ENCODE measurements at regions not wholly inside any gene's neighbourhood (a gene's known extent, or its start where the extent isn't known, plus 50 kb on each side); places are given as distances from the start of the nearest gene placed in this dataset.
A peak's percentile ranks its signal among the peaks of the same experiment; 100 is the strongest.

- DNase-seq (no peak), ATAC-seq (replicated peaks in 1 of 4) (no peak)
- H3K4me3 ChIP-seq (ENCODE audit: control insufficient read depth in 1 of 2, extremely low read depth in 1 of 2, low read length in 1 of 2), result no peak overlapping the region
- H3K27me3 Mint-ChIP-seq, result peaks cover 0 to 2% of the 10 kb centered on the region in 2 donors
- 85% methylated on average over 3 of the region's 5 CpGs for WGBS (ENCODE audit: insufficient coverage)
- peaks cover 9 to 13% (median 12%) of the 10 kb centered on the region in 3 donors for H3K4me1 Mint-ChIP-seq
- H3K27ac Mint-ChIP-seq, result no peak overlapping the region
- no peaks in the 10 kb centered on the region for H3K9me3 ChIP-seq
- ChIA-PET CTCF (interaction anchor here (1.0 to 1.4 kb wide), 2 partner anchors 54 to 55 kb away, joined by 4 to 5 read pairs; no protein-coding TSS in a partner anchor), POLR2A (no interaction called here)
- no peak overlapping the region for H3K4me3 Mint-ChIP-seq
- peaks cover 3 to 4% of the 10 kb centered on the region in 2 experiments for H3K4me1 ChIP-seq (ENCODE audit: control insufficient read depth in 1 of 2, extremely low read depth in 1 of 2, insufficient read depth in 2 of 2, low read length in 2 of 2)
- H3K27me3 ChIP-seq (replicated peaks in 1 of 2; ENCODE audit: control insufficient read depth in 2 of 2, extremely low read depth in 1 of 2, insufficient read depth in 2 of 2, low read length in 1 of 2), result no peaks in the 10 kb centered on the region
- H3K36me3 Mint-ChIP-seq, result no peaks in the 10 kb centered on the region
- no peak overlapping the region for H3K27ac ChIP-seq (ENCODE audit: low read length)
- no peaks in the 10 kb centered on the region for H3K36me3 ChIP-seq (ENCODE audit: control insufficient read depth in 2 of 2, extremely low read depth in 1 of 2, insufficient read depth in 1 of 2, low read length in 1 of 2)
- H3K9me3 Mint-ChIP-seq, result no peaks in the 10 kb centered on the region
Observed at GRCh38 chr18:63071701-63072141, 247.8 kb downstream of the BCL2 start.

GRCh38 chr18:63070767-63071502, 248.6 kb downstream of the BCL2 start:
- POLR2A ChIA-PET, result interaction anchor here in 1 of 2 donors (0.5 kb wide), 1 partner anchor 11 kb away, joined by 3 read pairs; no protein-coding TSS in a partner anchor
- CTCF ChIA-PET, result interaction anchor here in 1 of 2 donors (1.4 kb wide), 1 partner anchor 53 kb away, joined by 4 read pairs; no protein-coding TSS in a partner anchor
- 93% methylated on average over 5 of the region's 8 CpGs for WGBS (ENCODE audit: insufficient coverage)

GRCh38 chr18:63069496-63069895, 250.1 kb downstream of the BCL2 start:
- ATAC-seq (replicated peaks in 1 of 4), result no peak
- Histone ChIP-seq H3K27me3 (replicated peaks in 1 of 2; ENCODE audit: control insufficient read depth in 2 of 2, extremely low read depth in 1 of 2, insufficient read depth in 2 of 2, low read length in 1 of 2) (no peaks in the 10 kb centered on the region), H3K4me1 (ENCODE audit: control insufficient read depth in 1 of 2, extremely low read depth in 1 of 2, insufficient read depth in 2 of 2, low read length in 2 of 2) (no peaks in the 10 kb centered on the region), H3K9me3 (no peaks in the 10 kb centered on the region), H3K4me3 (ENCODE audit: control insufficient read depth in 1 of 2, extremely low read depth in 1 of 2, low read length in 1 of 2) (no peak overlapping the region), H3K36me3 (ENCODE audit: control insufficient read depth in 2 of 2, extremely low read depth in 1 of 2, insufficient read depth in 1 of 2, low read length in 1 of 2) (no peaks in the 10 kb centered on the region), H3K27ac (ENCODE audit: low read length) (no peak overlapping the region)
- H3K36me3 Mint-ChIP-seq, result no peaks in the 10 kb centered on the region
- CTCF ChIA-PET, result no interaction called here
- 100% methylated on average over 1 of the region's 3 CpGs for WGBS (ENCODE audit: insufficient coverage)
- peaks cover 0 to 5% of the 10 kb centered on the region in 2 donors for H3K27me3 Mint-ChIP-seq
- H3K4me3 Mint-ChIP-seq, result no peak overlapping the region
- no peak for DNase-seq
- H3K9me3 Mint-ChIP-seq, result no peaks in the 10 kb centered on the region
- peaks cover 0 to 2% (median 0%) of the 10 kb centered on the region in 3 donors for H3K4me1 Mint-ChIP-seq
- no peak overlapping the region for H3K27ac Mint-ChIP-seq
- POLR2A ChIA-PET, result interaction anchor here in 1 of 2 donors (0.6 kb wide), 1 partner anchor 276 kb away, joined by 3 read pairs; no protein-coding TSS in a partner anchor

More at GRCh38 chr18:63070767-63071502, 248.6 kb downstream of the BCL2 start:
- DNase-seq (no peak), ATAC-seq (replicated peaks in 1 of 4) (no peak)
- H3K27me3 Mint-ChIP-seq, result no peaks in the 10 kb centered on the region
- Histone ChIP-seq H3K9me3 (no peaks in the 10 kb centered on the region), H3K27ac (ENCODE audit: low read length) (no peak overlapping the region), H3K36me3 (ENCODE audit: control insufficient read depth in 2 of 2, extremely low read depth in 1 of 2, insufficient read depth in 1 of 2, low read length in 1 of 2) (no peaks in the 10 kb centered on the region), H3K4me3 (ENCODE audit: control insufficient read depth in 1 of 2, extremely low read depth in 1 of 2, low read length in 1 of 2) (no peak overlapping the region), H3K4me1 (ENCODE audit: control insufficient read depth in 1 of 2, extremely low read depth in 1 of 2, insufficient read depth in 2 of 2, low read length in 2 of 2) (peaks cover 3 to 4% of the 10 kb centered on the region in 2 experiments), H3K27me3 (replicated peaks in 1 of 2; ENCODE audit: control insufficient read depth in 2 of 2, extremely low read depth in 1 of 2, insufficient read depth in 2 of 2, low read length in 1 of 2) (no peaks in the 10 kb centered on the region)
- no peaks in the 10 kb centered on the region for H3K36me3 Mint-ChIP-seq
- no peak overlapping the region for H3K4me3 Mint-ChIP-seq
- H3K4me1 Mint-ChIP-seq, result peaks cover 9 to 13% (median 12%) of the 10 kb centered on the region in 3 donors
- H3K9me3 Mint-ChIP-seq, result no peaks in the 10 kb centered on the region
- H3K27ac Mint-ChIP-seq, result no peak overlapping the region

- Histone ChIP-seq H3K4me3 (ENCODE audit: control insufficient read depth in 1 of 2, extremely low read depth in 1 of 2, low read length in 1 of 2) (no peak overlapping the region), H3K36me3 (ENCODE audit: control insufficient read depth in 2 of 2, extremely low read depth in 1 of 2, insufficient read depth in 1 of 2, low read length in 1 of 2) (no peaks in the 10 kb centered on the region), H3K4me1 (ENCODE audit: control insufficient read depth in 1 of 2, extremely low read depth in 1 of 2, insufficient read depth in 2 of 2, low read length in 2 of 2) (no peaks in the 10 kb centered on the region), H3K9me3 (no peaks in the 10 kb centered on the region), H3K27me3 (replicated peaks in 1 of 2; ENCODE audit: control insufficient read depth in 2 of 2, extremely low read depth in 1 of 2, insufficient read depth in 2 of 2, low read length in 1 of 2) (peaks cover 0 to 6% of the 10 kb centered on the region in 2 experiments), H3K27ac (ENCODE audit: low read length) (no peak overlapping the region)
- no peak overlapping the region for H3K4me3 Mint-ChIP-seq
- no peak overlapping the region for H3K27ac Mint-ChIP-seq
- no peak for ATAC-seq (replicated peaks in 1 of 4)
- no peak for DNase-seq
- H3K9me3 Mint-ChIP-seq, result no peaks in the 10 kb centered on the region
- H3K4me1 Mint-ChIP-seq, result peaks cover 0 to 2% (median 0%) of the 10 kb centered on the region in 3 donors
- H3K27me3 Mint-ChIP-seq, result peaks cover 2 to 8% of the 10 kb centered on the region in 2 donors
- no CpG with 5 or more reads among the region's 2 CpGs for WGBS (ENCODE audit: insufficient coverage)
- H3K36me3 Mint-ChIP-seq, result no peaks in the 10 kb centered on the region
- ChIA-PET POLR2A (no interaction called here), CTCF (no interaction called here)
Observed at GRCh38 chr18:63067939-63068338, 251.6 kb downstream of the BCL2 start.

GRCh38 chr18:63065172-63065571, 254.4 kb downstream of the BCL2 start:
- peaks cover 0 to 2% (median 0%) of the 10 kb centered on the region in 3 donors for H3K4me1 Mint-ChIP-seq
- no peaks in the 10 kb centered on the region for H3K9me3 ChIP-seq
- ATAC-seq (replicated peaks in 1 of 4), result no peak
- no peak overlapping the region for H3K27ac ChIP-seq (ENCODE audit: low read length)
- H3K36me3 ChIP-seq (ENCODE audit: control insufficient read depth in 2 of 2, extremely low read depth in 1 of 2, insufficient read depth in 1 of 2, low read length in 1 of 2), result no peaks in the 10 kb centered on the region
- WGBS (ENCODE audit: insufficient coverage), result 72% methylated on average over 7 of the region's 10 CpGs
- POLR2A ChIA-PET, result interaction anchor here (0.5 to 0.6 kb wide), 3 partner anchors 9 to 560 kb away, joined by 3 to 9 read pairs (median 5); no protein-coding TSS in a partner anchor
- no peaks in the 10 kb centered on the region for H3K9me3 Mint-ChIP-seq
- H3K36me3 Mint-ChIP-seq, result no peaks in the 10 kb centered on the region
- peaks cover 4 to 11% of the 10 kb centered on the region in 2 donors for H3K27me3 Mint-ChIP-seq
- H3K4me1 ChIP-seq (ENCODE audit: control insufficient read depth in 1 of 2, extremely low read depth in 1 of 2, insufficient read depth in 2 of 2, low read length in 2 of 2), result no peaks in the 10 kb centered on the region
- DNase-seq, result no peak
- CTCF ChIA-PET, result no interaction called here
- peaks cover 0 to 8% of the 10 kb centered on the region in 2 experiments for H3K27me3 ChIP-seq (replicated peaks in 1 of 2; ENCODE audit: control insufficient read depth in 2 of 2, extremely low read depth in 1 of 2, insufficient read depth in 2 of 2, low read length in 1 of 2)
- no peak overlapping the region for H3K4me3 ChIP-seq (ENCODE audit: control insufficient read depth in 1 of 2, extremely low read depth in 1 of 2, low read length in 1 of 2)
- no peak overlapping the region for H3K4me3 Mint-ChIP-seq
- no peak overlapping the region for H3K27ac Mint-ChIP-seq

GRCh38 chr18:63063171-63063570, 256.4 kb downstream of the BCL2 start:
- WGBS (ENCODE audit: insufficient coverage), result 91% methylated on average over 10 of the region's 10 CpGs
- Histone ChIP-seq H3K4me3 (ENCODE audit: control insufficient read depth in 1 of 2, extremely low read depth in 1 of 2, low read length in 1 of 2) (no peak overlapping the region), H3K27ac (ENCODE audit: low read length) (no peak overlapping the region), H3K27me3 (replicated peaks in 1 of 2; ENCODE audit: control insufficient read depth in 2 of 2, extremely low read depth in 1 of 2, insufficient read depth in 2 of 2, low read length in 1 of 2) (peaks cover 0 to 8% of the 10 kb centered on the region in 2 experiments), H3K4me1 (ENCODE audit: control insufficient read depth in 1 of 2, extremely low read depth in 1 of 2, insufficient read depth in 2 of 2, low read length in 2 of 2) (no peaks in the 10 kb centered on the region), H3K36me3 (ENCODE audit: control insufficient read depth in 2 of 2, extremely low read depth in 1 of 2, insufficient read depth in 1 of 2, low read length in 1 of 2) (no peaks in the 10 kb centered on the region), H3K9me3 (no peaks in the 10 kb centered on the region)
- Mint-ChIP-seq H3K4me1 (peaks cover 0 to 2% (median 0%) of the 10 kb centered on the region in 3 donors), H3K27me3 (peaks cover 4 to 11% of the 10 kb centered on the region in 2 donors), H3K36me3 (no peaks in the 10 kb centered on the region), H3K9me3 (no peaks in the 10 kb centered on the region), H3K4me3 (no peak overlapping the region), H3K27ac (peak overlapping the region in 1 of 2 donors; percentile 20)
- CTCF ChIA-PET, result no interaction called here
- ATAC-seq (replicated peaks in 1 of 4) (no peak), DNase-seq (no peak)
- POLR2A ChIA-PET, result no interaction called here

Measured in T-cell (primary cell).